Calu3 (cell line): ENCODE measurements at regions not wholly inside any gene's neighbourhood (a gene's known extent, or its start where the extent isn't known, plus 50 kb on each side); places are given as distances from the start of the nearest gene placed in this dataset.

Experiments used
- BruUV-seq: library from RNA; stranded (reverse); fragments of 400-500 nt; replicated peaks from 2 replicates; lab custom pipeline; 2021; lab: Mats Ljungman, UMichigan
- CTCF ChIA-PET: fragments of 300-600 bp; sonication (Branson Sonifier 250); formaldehyde crosslinking; loops from one replicate; lab custom pipeline; 2022; ENCODE audit warnings: antibody characterized with exemption; lab: Charles Lee
- DNase-seq: peaks from one replicate; pipeline ENCODE4 v3.0.0; 2022
- H3K27ac Mint-ChIP-seq: one replicate; pipeline ENCODE4 v1.8.0; 2022; ENCODE audit warnings: mixed read lengths; ENCODE audit not compliant: unreplicated experiment
- H3K27me3 Mint-ChIP-seq: one replicate; pipeline ENCODE4 v1.8.0; 2022; ENCODE audit warnings: mixed read lengths; ENCODE audit not compliant: unreplicated experiment
- H3K36me3 Mint-ChIP-seq: one replicate; pipeline ENCODE4 v1.8.0; 2022; ENCODE audit warnings: mild to moderate bottlenecking, moderate library complexity, mixed read lengths; ENCODE audit not compliant: insufficient read depth, unreplicated experiment
- H3K4me1 Mint-ChIP-seq: one replicate; pipeline ENCODE4 v1.8.0; 2022; ENCODE audit warnings: mild to moderate bottlenecking, low read depth, mixed read lengths; ENCODE audit not compliant: unreplicated experiment
- H3K4me3 Mint-ChIP-seq: one replicate; pipeline ENCODE4 v1.8.0; 2022; ENCODE audit warnings: mild to moderate bottlenecking, low read depth, moderate library complexity, mixed read lengths; ENCODE audit not compliant: unreplicated experiment
- H3K9me3 Mint-ChIP-seq: one replicate; pipeline ENCODE4 v1.8.0; 2022; ENCODE audit warnings: low read depth, mixed read lengths; ENCODE audit not compliant: unreplicated experiment
- CTCF ChIP-seq: fragments of 200-600 bp; IDR thresholded peaks from one replicate; pipeline ENCODE4 v1.8.0; 2022; ENCODE audit warnings: antibody characterized with exemption; ENCODE audit not compliant: unreplicated experiment
- intact Hi-C: fragments of 100-400 bp; cut with micrococcal nuclease; formaldehyde crosslinking; loops from one replicate; pipeline ENCODE4 v1.10.0; 2022; ENCODE audit not compliant: unreplicated experiment

GRCh38 chr3:81043660-81044199, 717.7 kb downstream of the GBE1 start:
- CTCF ChIA-PET, result no interaction called here
- no peaks in the 10 kb centered on the region for H3K4me1 Mint-ChIP-seq
- no peak for DNase-seq
- intact Hi-C loops, result no loop called here
- no peak for TF ChIP-seq CTCF
- no peak overlapping the region for H3K4me3 Mint-ChIP-seq
- H3K9me3 Mint-ChIP-seq, result no peaks in the 10 kb centered on the region
- no peaks in the 10 kb centered on the region for H3K27me3 Mint-ChIP-seq
- no TSS peak for BruUV-seq
- no peaks in the 10 kb centered on the region for H3K36me3 Mint-ChIP-seq
- H3K27ac Mint-ChIP-seq, result no peak overlapping the region

- H3K4me1 Mint-ChIP-seq, result no peaks in the 10 kb centered on the region
- DNase-seq, result no peak
- no peak for TF ChIP-seq CTCF
- no peaks in the 10 kb centered on the region for H3K9me3 Mint-ChIP-seq
- H3K27me3 Mint-ChIP-seq, result no peaks in the 10 kb centered on the region
- H3K36me3 Mint-ChIP-seq, result no peaks in the 10 kb centered on the region
- intact Hi-C loops, result no loop called here
- CTCF ChIA-PET, result no interaction called here
- no peak overlapping the region for H3K4me3 Mint-ChIP-seq
- H3K27ac Mint-ChIP-seq, result no peak overlapping the region
- no TSS peak for BruUV-seq
Measured at GRCh38 chr3:81043009-81043408, 718.4 kb downstream of the GBE1 start.

- intact Hi-C loops, result no loop called here
- Mint-ChIP-seq H3K27ac (no peak overlapping the region), H3K4me3 (no peak overlapping the region), H3K36me3 (no peaks in the 10 kb centered on the region), H3K9me3 (no peaks in the 10 kb centered on the region), H3K27me3 (no peaks in the 10 kb centered on the region), H3K4me1 (no peaks in the 10 kb centered on the region)
- DNase-seq, result no peak
- CTCF ChIA-PET, result interaction anchor here (0.5 kb wide), 1 partner anchor 93 kb away, joined by 3 read pairs; no protein-coding TSS in a partner anchor
- no peak for TF ChIP-seq CTCF
- BruUV-seq, result no TSS peak
Measured at GRCh38 chr3:81041331-81041730, 720.1 kb downstream of the GBE1 start.

GRCh38 chr3:81040107-81040506, 721.3 kb downstream of the GBE1 start:
- no TSS peak for BruUV-seq
- intact Hi-C loops, result no loop called here
- H3K27ac Mint-ChIP-seq, result no peak overlapping the region

More at GRCh38 chr3:81040107-81040506, 721.3 kb downstream of the GBE1 start:
- Mint-ChIP-seq H3K4me3 (no peak overlapping the region), H3K27me3 (no peaks in the 10 kb centered on the region), H3K9me3 (no peaks in the 10 kb centered on the region), H3K36me3 (no peaks in the 10 kb centered on the region), H3K4me1 (no peaks in the 10 kb centered on the region)
- no peak for TF ChIP-seq CTCF
- CTCF ChIA-PET, result no interaction called here
- DNase-seq, result no peak
